ENCODE measurements at regions not wholly inside any gene's neighbourhood (a gene's known extent, or its start where the extent isn't known, plus 50 kb on each side); places are given as distances from the start of the nearest gene placed in this dataset.

GRCh38 chr1:185514311-185514710 lies 197.3 kb upstream of the IVNS1ABP start:
- no peaks in the 10 kb centered on the region for H3K27me3 Mint-ChIP-seq (ENCODE audit: low read depth)
- TF ChIP-seq, protein P1, sequence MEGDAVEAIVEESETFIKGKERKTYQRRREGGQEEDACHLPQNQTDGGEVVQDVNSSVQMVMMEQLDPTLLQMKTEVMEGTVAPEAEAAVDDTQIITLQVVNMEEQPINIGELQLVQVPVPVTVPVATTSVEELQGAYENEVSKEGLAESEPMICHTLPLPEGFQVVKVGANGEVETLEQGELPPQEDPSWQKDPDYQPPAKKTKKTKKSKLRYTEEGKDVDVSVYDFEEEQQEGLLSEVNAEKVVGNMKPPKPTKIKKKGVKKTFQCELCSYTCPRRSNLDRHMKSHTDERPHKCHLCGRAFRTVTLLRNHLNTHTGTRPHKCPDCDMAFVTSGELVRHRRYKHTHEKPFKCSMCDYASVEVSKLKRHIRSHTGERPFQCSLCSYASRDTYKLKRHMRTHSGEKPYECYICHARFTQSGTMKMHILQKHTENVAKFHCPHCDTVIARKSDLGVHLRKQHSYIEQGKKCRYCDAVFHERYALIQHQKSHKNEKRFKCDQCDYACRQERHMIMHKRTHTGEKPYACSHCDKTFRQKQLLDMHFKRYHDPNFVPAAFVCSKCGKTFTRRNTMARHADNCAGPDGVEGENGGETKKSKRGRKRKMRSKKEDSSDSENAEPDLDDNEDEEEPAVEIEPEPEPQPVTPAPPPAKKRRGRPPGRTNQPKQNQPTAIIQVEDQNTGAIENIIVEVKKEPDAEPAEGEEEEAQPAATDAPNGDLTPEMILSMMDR (conservative IDR thresholded peaks at IDR 0.05): no peak
- H3K4me3 Mint-ChIP-seq: no peak overlapping the region
- H3K27ac Mint-ChIP-seq (ENCODE audit: unreplicated experiment): no peak overlapping the region
- peaks cover 8% of the 10 kb centered on the region for H3K9me3 Mint-ChIP-seq
- no peaks in the 10 kb centered on the region for H3K4me1 Mint-ChIP-seq
- DNase-seq (ENCODE audit: low read depth, low spot score): no peak
- H3K36me3 Mint-ChIP-seq (ENCODE audit: low read depth): peaks cover 10% of the 10 kb centered on the region

DNA sequence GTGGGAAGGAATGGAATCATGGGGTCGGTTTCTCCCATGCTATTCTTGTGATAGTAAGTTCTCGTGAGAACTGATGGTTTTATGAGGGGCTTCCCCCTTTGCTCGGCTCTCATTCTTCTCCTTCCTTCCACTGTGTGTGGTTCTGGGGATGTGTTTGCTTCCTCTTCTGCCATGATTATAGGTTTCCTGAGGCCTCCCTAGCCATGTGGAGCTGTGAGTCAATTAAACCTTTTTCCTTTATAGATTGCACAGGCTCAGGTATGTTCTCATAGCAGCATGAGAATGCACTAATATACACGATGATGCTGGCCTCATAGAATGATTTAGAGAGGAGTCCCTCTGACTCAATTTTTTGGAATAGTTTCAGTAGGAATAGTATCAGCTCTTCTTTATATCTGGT lies 195.4 kb upstream of the IVNS1ABP start:
- TF ChIP-seq, protein P1 (conservative IDR thresholded peaks at IDR 0.05): no peak
- no peak for DNase-seq (ENCODE audit: low read depth, low spot score)
- Mint-ChIP-seq H3K4me1 (no peaks in the 10 kb centered on the region), H3K27me3 (ENCODE audit: low read depth) (no peaks in the 10 kb centered on the region), H3K4me3 (no peak overlapping the region), H3K27ac (ENCODE audit: unreplicated experiment) (no peak overlapping the region), H3K9me3 (peaks cover 11% of the 10 kb centered on the region), H3K36me3 (ENCODE audit: low read depth) (peaks cover 10% of the 10 kb centered on the region)

GRCh38 chr1:185501099-185501498 lies 184.1 kb upstream of the IVNS1ABP start:
- DNase-seq (ENCODE audit: low read depth, low spot score): no peak
- no peak overlapping the region for H3K27ac Mint-ChIP-seq (ENCODE audit: unreplicated experiment)
- peaks cover 3% of the 10 kb centered on the region for H3K4me1 Mint-ChIP-seq
- H3K4me3 Mint-ChIP-seq: no peak overlapping the region
- peaks cover 4% of the 10 kb centered on the region for H3K36me3 Mint-ChIP-seq (ENCODE audit: low read depth)
- H3K27me3 Mint-ChIP-seq (ENCODE audit: low read depth): no peaks in the 10 kb centered on the region
- H3K9me3 Mint-ChIP-seq: peaks cover 10% of the 10 kb centered on the region
- TF ChIP-seq, protein P1 (conservative IDR thresholded peaks at IDR 0.05): no peak

GRCh38 chr1:185500001-185500626 lies 183.1 kb upstream of the IVNS1ABP start:
- no peak overlapping the region for H3K4me3 Mint-ChIP-seq
- no peaks in the 10 kb centered on the region for H3K27me3 Mint-ChIP-seq (ENCODE audit: low read depth)
- TF ChIP-seq, protein P1 (conservative IDR thresholded peaks at IDR 0.05): no peak
- DNase-seq (ENCODE audit: low read depth, low spot score): no peak
- H3K27ac Mint-ChIP-seq (ENCODE audit: unreplicated experiment): no peak overlapping the region
- H3K9me3 Mint-ChIP-seq: peaks cover 5% of the 10 kb centered on the region
- H3K4me1 Mint-ChIP-seq: peaks cover 11% of the 10 kb centered on the region
- H3K36me3 Mint-ChIP-seq (ENCODE audit: low read depth): no peaks in the 10 kb centered on the region

- H3K27me3 Mint-ChIP-seq (ENCODE audit: low read depth): no peaks in the 10 kb centered on the region
- H3K4me3 Mint-ChIP-seq: no peak overlapping the region
- H3K27ac Mint-ChIP-seq (ENCODE audit: unreplicated experiment): no peak overlapping the region
- TF ChIP-seq, protein P1 (conservative IDR thresholded peaks at IDR 0.05): no peak
- peaks cover 5% of the 10 kb centered on the region for H3K9me3 Mint-ChIP-seq
- H3K36me3 Mint-ChIP-seq (ENCODE audit: low read depth): no peaks in the 10 kb centered on the region
- no peak for DNase-seq (ENCODE audit: low read depth, low spot score)
- H3K4me1 Mint-ChIP-seq: peaks cover 15% of the 10 kb centered on the region
Measured at GRCh38 chr1:185498207-185498606, 181.2 kb upstream of the IVNS1ABP start.
